Lower leg skin (tissue), 3 donors: ENCODE measurements at regions not wholly inside any gene's neighbourhood (a gene's known extent, or its start where the extent isn't known, plus 50 kb on each side); places are given as distances from the start of the nearest gene placed in this dataset.

Source experiments
- POLR2A ChIP-seq, 2 donors: fragments of 450-650 bp; IDR thresholded peaks; one replicate each; pipeline ENCODE4 v1.6.1; 2016 to 2017; ENCODE audit warnings: antibody characterized with exemption in 2 of 2, mild to moderate bottlenecking in 1 of 2, moderate library complexity in 1 of 2
- TF ChIP-seq, protein P1 (sequence below), 3 donors: fragments of 450-650 bp; IDR thresholded peaks; one replicate each; pipeline ENCODE4 v1.5.1; 2016; ENCODE audit warnings: antibody characterized with exemption in 3 of 3, mild to moderate bottlenecking in 3 of 3, moderate library complexity in 2 of 3

DNA sequence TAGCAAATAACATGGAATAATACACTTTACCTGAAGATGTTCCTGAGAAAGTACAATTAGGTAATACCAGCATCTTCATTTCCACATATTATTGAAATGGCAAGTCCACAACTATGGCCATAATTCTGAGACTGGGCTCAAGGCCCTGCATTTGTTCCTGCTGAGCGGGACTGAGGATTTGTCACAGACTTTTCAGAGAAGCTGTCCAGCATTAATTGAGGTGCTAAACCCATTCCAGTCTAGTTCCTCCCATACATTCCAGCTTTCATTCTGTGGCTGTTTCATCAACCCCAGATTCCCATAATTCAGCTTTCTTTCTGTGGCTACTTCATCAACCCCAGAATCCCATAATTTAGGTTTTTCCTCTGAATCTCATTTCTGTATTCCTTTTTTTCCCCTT, 293.4 kb upstream of the GBE1 start:
- TF ChIP-seq, protein P1, sequence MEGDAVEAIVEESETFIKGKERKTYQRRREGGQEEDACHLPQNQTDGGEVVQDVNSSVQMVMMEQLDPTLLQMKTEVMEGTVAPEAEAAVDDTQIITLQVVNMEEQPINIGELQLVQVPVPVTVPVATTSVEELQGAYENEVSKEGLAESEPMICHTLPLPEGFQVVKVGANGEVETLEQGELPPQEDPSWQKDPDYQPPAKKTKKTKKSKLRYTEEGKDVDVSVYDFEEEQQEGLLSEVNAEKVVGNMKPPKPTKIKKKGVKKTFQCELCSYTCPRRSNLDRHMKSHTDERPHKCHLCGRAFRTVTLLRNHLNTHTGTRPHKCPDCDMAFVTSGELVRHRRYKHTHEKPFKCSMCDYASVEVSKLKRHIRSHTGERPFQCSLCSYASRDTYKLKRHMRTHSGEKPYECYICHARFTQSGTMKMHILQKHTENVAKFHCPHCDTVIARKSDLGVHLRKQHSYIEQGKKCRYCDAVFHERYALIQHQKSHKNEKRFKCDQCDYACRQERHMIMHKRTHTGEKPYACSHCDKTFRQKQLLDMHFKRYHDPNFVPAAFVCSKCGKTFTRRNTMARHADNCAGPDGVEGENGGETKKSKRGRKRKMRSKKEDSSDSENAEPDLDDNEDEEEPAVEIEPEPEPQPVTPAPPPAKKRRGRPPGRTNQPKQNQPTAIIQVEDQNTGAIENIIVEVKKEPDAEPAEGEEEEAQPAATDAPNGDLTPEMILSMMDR (IDR thresholded peaks at IDR 0.05) = no peak
- no peak for TF ChIP-seq POLR2A (IDR thresholded peaks at IDR 0.05)
